ENCODE measurements at regions not wholly inside any gene's neighbourhood (a gene's known extent, or its start where the extent isn't known, plus 50 kb on each side); places are given as distances from the start of the nearest gene placed in this dataset.
A peak's percentile ranks its signal among the peaks of the same experiment; 100 is the strongest.

DNA sequence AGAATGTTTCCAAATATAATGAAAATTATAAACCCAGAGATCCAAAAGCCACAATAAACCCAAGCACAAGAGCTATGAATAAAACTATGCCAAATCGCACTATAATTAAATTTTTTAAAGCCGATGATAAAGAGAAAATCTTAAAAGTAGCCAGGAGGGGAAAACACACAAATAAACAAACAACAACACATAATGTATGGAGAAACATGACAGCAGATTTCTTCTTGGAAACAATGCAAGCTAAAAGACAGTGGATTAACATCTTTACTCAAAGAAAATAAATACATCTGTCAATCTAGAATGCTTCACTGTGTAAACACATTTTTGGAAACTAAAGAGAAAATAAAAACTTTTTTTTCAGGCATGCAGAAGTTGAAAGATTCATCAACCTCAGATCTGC is 53.0 kb upstream of the SMOX start:
- DNase-seq, result no peak

- DNase-seq, result peak; percentile 60
These were observed 56.8 kb upstream of the SMOX start for GRCh38 chr20:4091490-4092479.

- DNase-seq, result no peak
These were observed 57.7 kb upstream of the SMOX start for GRCh38 chr20:4090756-4091489.

DNA sequence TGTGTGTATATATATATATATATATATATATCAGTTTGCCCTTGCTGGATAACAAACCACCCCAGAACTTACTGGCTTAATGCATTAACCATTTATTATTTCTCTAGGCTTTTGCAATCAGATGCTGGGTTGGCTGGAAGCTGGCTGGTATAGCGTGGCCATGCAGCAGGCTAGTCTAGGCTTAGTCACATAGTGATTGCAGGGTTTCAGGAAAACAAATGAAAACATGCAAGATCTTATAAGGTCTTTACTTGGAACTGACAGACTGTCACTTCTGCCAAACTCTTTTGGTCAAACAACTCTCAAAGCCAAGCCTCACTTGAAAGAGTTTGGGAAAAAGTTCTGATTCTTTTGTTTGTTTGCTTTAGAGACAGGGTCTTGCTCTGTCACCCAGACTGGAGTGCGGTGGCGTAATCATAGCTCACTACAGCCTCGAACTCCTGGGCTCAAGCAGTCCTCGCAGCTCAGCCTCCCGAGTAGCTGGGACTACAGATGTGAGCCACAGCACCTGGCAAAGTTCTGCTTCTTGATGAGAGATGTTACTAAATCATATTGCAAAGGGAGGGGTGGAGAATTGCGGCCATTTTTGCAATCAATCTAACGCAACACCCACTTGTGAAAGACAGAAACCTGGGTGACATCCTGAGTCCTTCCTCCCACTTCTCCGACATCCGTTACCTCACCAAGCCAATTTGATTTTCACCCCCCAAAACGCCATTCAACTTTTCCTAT is 58.7 kb upstream of the SMOX start:
- DNase-seq, result no peak

DNA sequence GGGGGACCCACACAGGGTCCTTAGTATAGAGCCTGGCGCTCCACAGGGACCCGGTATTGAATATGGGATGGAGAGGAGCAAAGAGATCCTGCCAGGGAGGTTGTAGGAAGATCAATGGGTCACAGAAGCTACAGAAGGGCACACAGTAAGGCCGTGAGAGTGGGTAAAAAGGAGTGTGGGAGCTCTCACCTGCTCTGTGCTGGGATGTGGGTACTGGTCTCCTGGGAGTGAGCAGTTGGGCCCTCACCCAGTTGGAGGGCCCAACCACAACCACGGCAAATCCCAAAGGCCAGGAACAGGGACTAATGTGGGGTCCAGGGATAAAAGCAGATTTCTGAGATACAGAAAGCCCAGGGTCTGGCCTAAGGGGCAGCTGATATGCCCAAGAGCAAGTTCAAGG is 59.9 kb upstream of the SMOX start:
- no peak for DNase-seq

DNA sequence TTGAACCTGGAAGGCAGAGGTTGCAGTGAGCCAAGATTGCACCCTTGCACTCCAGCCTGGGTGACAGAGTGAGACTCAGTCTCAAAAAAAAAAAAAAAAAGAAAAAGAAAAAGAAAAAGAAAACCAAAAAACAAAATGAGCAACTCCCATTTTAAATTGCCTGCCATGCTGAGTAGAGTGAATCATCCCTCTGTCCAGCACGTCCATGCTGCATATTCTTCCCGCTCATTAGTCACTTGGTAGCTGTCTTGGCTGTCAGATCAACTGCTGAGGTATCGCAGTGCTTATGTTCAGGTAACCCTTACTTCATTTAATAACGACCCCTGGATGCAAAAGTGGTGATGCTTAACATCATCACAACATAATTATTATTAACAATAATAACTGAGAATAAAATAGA is 60.7 kb upstream of the SMOX start:
- no peak for DNase-seq

DNA sequence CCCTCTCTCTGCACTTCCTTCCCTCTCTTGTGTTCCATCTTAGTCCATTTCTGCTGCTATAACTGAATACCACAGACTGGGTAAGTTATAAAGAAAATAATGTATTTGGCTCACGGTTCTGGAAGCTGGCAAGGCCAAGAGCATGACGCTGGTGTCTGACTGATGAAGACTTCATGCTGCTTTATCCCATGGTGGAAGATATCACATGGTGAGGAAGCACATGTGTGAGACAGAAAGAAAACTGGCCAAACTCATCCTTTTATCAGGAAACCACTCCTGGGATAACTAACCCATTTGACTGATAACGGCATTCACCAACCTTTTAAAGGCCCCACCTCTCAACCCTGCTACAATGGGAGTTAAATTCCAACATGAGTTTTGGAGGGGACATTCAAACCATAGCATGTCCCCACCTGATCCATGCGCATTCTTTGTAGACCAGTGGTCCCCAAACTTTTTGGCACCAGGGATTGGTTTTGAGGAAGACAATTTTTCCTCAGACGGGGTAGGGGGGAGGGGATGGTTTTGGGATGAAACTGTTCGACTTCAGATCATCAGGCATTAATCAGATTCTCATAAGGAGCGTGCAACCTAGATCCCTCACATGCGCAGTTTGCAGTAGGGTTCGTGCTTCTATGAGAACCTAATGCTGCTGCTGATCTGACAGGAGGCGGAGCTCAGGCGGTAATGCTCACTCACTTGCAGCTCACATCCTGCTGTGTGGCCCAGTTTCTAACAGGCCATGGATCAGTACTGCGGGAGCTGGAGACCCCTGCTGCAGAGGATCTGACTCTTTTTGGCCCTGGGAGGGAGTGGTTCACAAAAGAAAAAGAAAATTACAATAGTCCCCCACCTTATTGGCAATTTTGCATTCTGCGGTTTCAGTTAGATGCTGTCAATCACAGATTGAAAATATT is 61.6 kb upstream of the SMOX start:
- no peak for DNase-seq

DNA sequence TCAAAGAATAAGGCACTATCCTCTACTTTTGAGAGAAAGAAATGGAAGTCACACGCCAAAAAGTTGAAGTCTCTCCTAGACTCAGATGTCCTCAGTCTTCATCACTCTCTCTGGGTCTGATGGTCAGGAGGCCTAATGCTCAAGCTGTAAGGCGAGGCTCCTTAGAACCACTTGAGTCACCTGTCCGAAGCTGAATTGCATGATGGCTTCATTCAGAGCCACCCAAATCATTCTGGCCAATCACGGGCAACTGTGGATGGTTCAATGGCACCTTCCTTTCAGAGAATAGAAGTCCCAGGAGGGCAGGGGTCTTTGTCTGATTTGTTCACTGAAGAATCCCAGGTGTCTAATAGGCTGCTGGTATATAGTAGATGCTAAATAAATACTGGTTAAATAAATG is 63.9 kb upstream of the SMOX start:
- DNase-seq, result no peak

DNA sequence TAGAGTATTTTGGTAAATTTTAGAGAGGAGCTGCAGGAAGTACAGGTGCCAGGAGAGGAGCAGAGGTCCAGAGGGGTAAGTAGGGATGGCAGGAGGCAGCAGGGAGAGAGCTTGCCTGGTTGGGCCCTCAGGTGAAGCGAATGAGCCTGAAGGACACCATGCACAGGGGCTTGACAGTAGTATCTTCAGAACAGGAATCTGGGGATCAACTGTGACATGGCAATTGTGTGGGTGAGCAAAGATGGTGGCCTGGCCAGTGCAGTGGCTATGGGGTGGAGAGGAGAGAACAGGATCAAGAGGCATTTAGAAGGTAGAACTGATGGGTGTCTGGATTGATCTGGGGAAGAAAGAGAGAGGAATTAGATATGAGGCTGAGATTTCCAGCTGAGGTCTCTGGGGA is 64.5 kb upstream of the SMOX start:
- no peak for DNase-seq

GRCh38 chr20:4083098-4083865 is 65.3 kb upstream of the SMOX start:
- DNase-seq, result peak; percentile 33

GRCh38 chr20:4082406-4083097 is 66.1 kb upstream of the SMOX start:
- peak; percentile 48 for DNase-seq

- DNase-seq, result no peak
These were observed 66.1 kb upstream of the RNF24 start for GRCh38 chr20:4081421-4081820.

- peak; percentile 70 for DNase-seq
These were observed 61.3 kb upstream of the RNF24 start for GRCh38 chr20:4076671-4077070.

DNA sequence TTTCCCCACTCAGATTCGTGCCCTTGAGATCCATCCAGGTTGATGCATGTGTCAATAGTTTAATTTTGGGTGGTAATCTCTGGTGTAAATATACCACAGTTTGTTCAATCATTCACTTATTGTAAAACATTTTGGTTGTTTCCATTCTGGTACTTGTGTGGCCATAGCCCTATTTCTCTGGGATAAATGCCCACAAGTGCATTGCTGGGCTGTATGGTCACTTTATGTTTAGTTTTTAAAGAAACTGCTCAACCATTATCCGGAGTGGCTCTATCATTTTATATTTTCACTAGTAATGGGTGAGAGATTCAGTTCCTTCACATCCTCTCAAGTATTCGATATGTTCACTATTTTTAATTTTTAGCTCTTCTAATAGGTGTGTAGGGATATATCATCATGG is 60.7 kb upstream of the RNF24 start:
- DNase-seq, result no peak

- DNase-seq, result no peak
These were observed 59.6 kb upstream of the RNF24 start for GRCh38 chr20:4074877-4075455.

DNA sequence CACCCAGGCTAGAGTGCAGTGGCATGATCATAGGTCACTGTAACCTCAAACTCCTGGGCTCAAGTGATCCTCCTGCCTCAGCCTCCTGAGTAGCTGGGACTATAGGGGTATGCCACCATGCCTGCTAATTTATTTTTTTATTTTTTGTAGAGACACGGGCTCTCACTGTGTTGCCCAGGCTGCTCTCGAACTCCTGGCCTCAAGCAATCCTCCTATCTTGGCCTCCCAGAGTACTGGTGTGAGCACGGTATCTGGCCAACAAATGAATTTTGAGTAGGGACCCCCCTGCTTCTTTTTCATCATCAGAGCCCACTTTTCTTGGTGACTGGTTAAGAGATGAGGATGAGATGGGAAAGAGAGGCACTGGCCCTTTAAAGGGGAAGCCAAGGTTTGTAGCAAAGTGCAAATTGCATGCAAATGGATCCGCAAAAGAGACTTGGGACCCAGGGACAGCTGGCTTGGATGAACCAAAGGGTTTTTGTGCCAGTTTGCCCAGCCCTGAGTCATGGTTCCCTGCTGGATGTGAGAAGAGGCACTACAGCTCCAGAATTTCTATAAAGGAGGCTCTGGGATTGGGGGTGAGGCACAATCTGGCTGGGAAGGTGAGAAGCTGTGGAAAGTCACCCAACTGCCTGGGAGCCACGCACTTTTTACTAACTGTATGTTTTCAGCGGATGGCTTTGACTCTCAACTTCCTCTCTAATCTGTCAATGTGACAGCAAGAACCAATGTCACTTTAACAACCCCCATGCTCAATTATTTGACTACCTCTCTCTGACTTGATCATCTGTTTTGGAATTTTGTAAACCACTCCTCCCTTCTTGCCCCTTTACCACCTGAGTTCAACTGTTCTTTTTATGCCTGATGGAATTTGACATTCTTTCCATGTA is 58.7 kb upstream of the RNF24 start:
- DNase-seq, result peak; percentile 24

DNA sequence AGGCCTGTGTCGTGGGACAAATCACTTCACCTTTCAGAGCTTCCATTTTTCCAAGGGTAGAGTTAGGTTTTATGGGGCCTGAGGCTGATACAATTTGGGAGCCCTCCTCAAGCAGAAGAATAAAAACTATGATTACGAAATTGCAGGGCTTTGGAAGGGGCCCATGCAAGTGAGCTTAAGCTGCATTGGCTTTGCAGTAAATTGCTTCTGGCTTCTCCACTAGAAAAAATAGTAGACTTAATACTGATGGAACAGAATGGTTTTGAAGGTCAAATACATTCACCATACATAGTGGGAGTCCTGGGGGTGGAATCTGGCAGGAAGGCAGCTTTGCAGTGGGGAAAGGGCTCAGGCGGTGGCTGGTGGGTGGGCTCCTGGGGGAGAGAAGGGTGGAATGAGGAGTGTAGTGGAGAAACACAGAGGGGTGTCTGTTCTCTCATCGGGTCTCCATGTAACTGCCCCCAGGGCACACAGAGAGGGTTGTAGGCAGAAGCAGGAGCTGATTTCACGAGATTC is 55.9 kb upstream of the RNF24 start:
- DNase-seq, result peak; percentile 32

All from tongue (tissue), 1 donor.